Choroid plexus epithelial cell (primary cell): ENCODE measurements at regions not wholly inside any gene's neighbourhood (a gene's known extent, or its start where the extent isn't known, plus 50 kb on each side); places are given as distances from the start of the nearest gene placed in this dataset.

Source experiments
- DNase-seq: peaks from one replicate; pipeline ENCODE4 v3.0.0-alpha.2; 2010; ENCODE audit warnings: low read depth
- H3K4me3 ChIP-seq: 2 replicates; pipeline ENCODE4 v1.5.1; 2011; ENCODE audit warnings: low read depth, mild to moderate bottlenecking, control low read depth, low read length, moderate library complexity
- TF ChIP-seq, protein P1 (sequence below): conservative IDR thresholded peaks from 2 replicates; pipeline ENCODE4 v1.5.1; 2011; ENCODE audit warnings: low read depth, mild to moderate bottlenecking, control low read depth, inconsistent platforms, low read length, moderate library complexity

DNA sequence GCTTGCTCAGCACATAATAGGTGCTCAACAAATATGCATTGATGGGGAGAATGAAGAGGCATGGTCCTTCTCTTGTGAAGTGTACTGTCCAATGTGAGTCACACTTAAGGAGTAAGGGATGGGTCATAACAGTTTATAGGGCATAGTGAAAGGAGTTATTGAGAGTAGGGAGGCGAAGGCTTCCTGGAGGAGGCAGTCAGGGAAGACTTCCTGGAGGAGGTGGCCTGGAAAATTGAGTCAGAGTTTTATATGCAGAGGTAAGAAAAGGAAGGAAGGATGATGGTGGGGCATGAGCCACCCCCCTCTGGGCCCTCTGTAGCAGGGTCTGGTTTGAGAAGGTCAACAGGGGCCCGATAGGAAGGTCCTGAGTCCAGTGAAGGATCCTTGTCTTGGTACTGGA, 57.0 kb upstream of the ZNF536 start:
- TF ChIP-seq, protein P1, sequence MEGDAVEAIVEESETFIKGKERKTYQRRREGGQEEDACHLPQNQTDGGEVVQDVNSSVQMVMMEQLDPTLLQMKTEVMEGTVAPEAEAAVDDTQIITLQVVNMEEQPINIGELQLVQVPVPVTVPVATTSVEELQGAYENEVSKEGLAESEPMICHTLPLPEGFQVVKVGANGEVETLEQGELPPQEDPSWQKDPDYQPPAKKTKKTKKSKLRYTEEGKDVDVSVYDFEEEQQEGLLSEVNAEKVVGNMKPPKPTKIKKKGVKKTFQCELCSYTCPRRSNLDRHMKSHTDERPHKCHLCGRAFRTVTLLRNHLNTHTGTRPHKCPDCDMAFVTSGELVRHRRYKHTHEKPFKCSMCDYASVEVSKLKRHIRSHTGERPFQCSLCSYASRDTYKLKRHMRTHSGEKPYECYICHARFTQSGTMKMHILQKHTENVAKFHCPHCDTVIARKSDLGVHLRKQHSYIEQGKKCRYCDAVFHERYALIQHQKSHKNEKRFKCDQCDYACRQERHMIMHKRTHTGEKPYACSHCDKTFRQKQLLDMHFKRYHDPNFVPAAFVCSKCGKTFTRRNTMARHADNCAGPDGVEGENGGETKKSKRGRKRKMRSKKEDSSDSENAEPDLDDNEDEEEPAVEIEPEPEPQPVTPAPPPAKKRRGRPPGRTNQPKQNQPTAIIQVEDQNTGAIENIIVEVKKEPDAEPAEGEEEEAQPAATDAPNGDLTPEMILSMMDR, result no peak
- DNase-seq, result no peak
- H3K4me3 ChIP-seq, result no peak overlapping the region

DNA sequence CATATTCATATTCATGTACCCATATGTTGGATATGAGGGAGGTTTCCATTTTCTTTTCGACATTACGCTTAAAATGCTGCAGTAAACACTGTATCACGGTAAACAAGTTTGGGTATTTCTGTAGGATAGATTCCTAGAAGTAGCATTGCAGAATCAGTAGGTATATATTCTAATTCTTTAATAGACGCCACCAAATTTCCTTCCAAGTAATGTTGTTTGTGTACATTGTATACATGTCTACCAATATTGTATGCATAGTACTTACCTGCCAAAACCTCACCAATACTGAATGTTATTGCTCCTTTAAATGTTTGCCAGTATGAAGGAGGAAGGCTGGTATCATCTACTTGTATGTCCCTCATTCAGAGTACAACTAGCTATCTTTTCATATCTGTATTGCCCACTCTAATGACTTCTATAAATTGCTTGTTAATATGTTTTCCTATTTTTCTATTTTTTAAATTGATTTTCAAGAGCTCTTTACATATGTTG, 56.1 kb upstream of the ZNF536 start:
- H3K4me3 ChIP-seq, result no peak overlapping the region
- DNase-seq, result no peak
- TF ChIP-seq, protein P1, result no peak

DNA sequence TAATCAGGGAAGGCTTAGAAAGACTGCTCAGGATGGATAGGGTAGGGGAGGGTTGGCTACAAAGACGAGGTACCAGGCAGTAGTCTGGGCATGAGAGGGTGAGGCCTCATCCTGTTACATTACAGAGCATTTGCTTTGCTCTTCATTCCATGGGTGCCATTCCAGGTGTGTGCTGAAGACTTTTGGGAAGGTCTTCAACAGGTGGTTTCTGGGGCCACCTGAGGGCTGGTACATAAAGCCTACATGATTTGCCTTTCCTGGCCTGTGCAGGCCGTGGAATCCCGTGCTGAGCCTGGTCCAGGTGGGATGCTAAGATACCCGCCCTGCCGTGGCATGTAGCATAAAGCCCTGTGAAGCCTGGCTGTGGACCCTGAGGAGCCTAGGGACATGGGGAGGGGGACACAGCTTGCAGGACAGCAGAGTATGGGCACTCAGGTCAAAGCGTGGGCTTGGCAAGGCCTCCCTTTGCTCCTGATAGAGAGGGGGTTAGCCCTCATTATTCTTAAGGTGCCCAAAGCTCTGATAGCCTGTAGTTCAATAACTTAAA, 55.6 kb upstream of the ZNF536 start:
- no peak for DNase-seq
- TF ChIP-seq, protein P1, result no peak
- H3K4me3 ChIP-seq, result no peak overlapping the region

DNA sequence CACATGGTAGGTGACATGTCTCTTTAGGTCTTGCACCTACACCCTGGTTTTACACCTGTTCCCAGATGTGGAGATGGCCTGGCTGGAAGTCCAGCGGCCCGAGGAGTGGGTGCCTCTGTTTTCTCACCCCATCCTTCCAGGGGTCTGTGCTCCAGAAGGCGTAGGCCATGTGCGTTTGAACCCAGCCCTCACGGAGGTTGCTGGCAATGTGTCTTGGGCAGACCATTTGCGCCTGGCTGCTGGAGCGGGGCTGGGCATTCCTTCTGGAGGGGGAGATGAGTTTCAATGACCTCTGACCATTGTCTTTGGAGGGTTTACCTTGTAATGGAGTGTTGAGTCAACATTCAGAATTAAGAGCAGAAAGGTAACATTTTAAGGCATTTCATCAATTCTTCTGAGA, 54.8 kb upstream of the ZNF536 start:
- TF ChIP-seq, protein P1, result no peak
- no peak for DNase-seq
- H3K4me3 ChIP-seq, result no peak overlapping the region

DNA sequence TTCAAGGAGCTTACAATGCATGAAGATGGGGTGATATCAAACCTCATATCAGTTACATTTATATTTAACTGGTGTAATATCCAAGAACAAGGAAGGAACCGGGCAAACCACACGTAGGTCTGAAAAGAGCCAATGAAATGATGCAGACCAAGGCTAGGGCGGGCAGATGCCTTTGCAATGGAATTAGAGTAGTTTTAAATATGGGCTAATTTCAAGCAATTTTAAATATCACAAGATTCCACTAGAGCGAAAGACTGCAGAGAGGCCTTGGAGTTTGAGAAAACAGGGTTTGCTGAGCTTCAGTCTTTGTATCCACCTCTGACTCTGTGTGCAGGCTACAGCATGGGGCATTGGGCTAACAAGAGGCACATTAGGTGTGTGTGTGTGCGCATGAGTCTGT, 53.9 kb upstream of the ZNF536 start:
- no peak overlapping the region for H3K4me3 ChIP-seq
- TF ChIP-seq, protein P1, result no peak
- DNase-seq, result no peak

DNA sequence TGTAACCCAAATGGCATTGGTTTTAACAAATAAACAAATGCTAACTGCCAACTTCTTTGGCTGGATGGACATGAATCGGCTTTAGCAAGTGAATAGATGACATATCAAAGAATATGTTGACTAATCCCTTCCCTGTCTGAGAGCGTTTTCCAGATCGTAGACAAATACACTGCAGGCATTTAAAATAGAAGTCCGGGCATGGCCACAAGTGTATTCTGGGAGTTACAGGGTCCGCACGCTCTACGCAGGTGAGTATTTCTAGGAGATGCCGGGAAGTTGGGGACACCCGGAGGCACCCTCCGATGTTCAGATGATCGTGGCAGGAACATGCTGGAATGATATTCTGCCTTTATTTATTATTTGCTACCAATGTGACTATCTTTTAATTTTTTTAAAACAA, 53.2 kb upstream of the ZNF536 start:
- no peak overlapping the region for H3K4me3 ChIP-seq
- DNase-seq, result no peak

DNA sequence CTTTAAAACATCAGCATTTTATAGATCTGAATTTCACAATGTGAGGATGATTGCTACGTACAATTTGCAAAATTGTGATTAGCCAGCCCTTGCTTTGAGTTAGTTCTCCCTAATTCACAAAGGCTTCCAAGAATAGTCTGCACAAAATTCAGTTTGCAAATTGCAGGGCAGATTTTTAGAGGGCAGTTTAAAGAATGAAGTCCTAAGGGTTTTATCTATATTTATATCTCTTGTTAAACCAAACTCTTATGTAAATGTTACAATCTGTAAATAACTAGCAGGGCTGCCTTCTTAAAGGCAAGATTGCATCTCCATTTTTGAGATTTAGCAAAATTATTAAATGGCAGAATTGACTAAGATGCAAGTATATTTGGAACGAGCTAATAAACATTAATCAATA, 52.8 kb upstream of the ZNF536 start:
- TF ChIP-seq, protein P1, result no peak
- no peak for DNase-seq
- H3K4me3 ChIP-seq, result no peak overlapping the region

More for the DNA sequence above, 53.2 kb upstream of the ZNF536 start:
- TF ChIP-seq, protein P1, result no peak
